Astrocyte (in vitro differentiated cells and primary cell): ENCODE measurements at regions not wholly inside any gene's neighbourhood (a gene's known extent, or its start where the extent isn't known, plus 50 kb on each side); places are given as distances from the start of the nearest gene placed in this dataset.

Experiments used
- DNase-seq: peaks from one replicate; pipeline ENCODE4 v3.0.0-alpha.2; 2010; ENCODE audit warnings: low read depth
- FAIRE-seq: peaks from 2 replicates; lab custom pipeline; 2011; peaks lifted over from hg19 to GRCh38; lab: Jason Lieb, UNC
- H2AFZ ChIP-seq: 2 replicates; pipeline ENCODE4 v1.6.0; 2012; ENCODE audit warnings: low read depth, low read length, inconsistent platforms
- H3K27ac ChIP-seq: 2 replicates; pipeline ENCODE4 v1.5.1; 2011; ENCODE audit warnings: low read depth, low read length, inconsistent platforms
- H3K27me3 ChIP-seq: 2 replicates; pipeline ENCODE4 v1.6.0; 2011; ENCODE audit warnings: low read length, inconsistent platforms; ENCODE audit not compliant: insufficient read depth
- H3K36me3 ChIP-seq: 2 replicates; pipeline ENCODE4 v1.5.1; 2011; ENCODE audit warnings: low read length, inconsistent platforms; ENCODE audit not compliant: insufficient read depth
- H3K4me1 ChIP-seq: 2 replicates; pipeline ENCODE4 v1.5.1; 2011; ENCODE audit warnings: low read length, inconsistent platforms; ENCODE audit not compliant: insufficient read depth
- H3K4me2 ChIP-seq: 2 replicates; pipeline ENCODE4 v1.6.0; 2012; ENCODE audit warnings: low read length, inconsistent platforms
- H3K4me3 ChIP-seq: 2 replicates; pipeline ENCODE4 v1.5.1; 2011; ENCODE audit warnings: low read depth, mild to moderate bottlenecking, low read length, inconsistent platforms; ENCODE audit not compliant: insufficient read depth
- H3K79me2 ChIP-seq: 2 replicates; pipeline ENCODE4 v1.6.0; 2012; ENCODE audit warnings: mild to moderate bottlenecking, low read length, inconsistent platforms; ENCODE audit not compliant: insufficient read depth
- H3K9ac ChIP-seq: 2 replicates; pipeline ENCODE4 v1.6.0; 2012; ENCODE audit warnings: mild to moderate bottlenecking, low read length, inconsistent platforms
- H3K9me3 ChIP-seq: 2 replicates; pipeline ENCODE4 v1.5.1; 2012; ENCODE audit warnings: low read depth, mild to moderate bottlenecking, low read length, inconsistent platforms; ENCODE audit not compliant: insufficient read depth
- H4K20me1 ChIP-seq: 2 replicates; pipeline ENCODE4 v1.6.0; 2012; ENCODE audit warnings: low read length, inconsistent platforms; ENCODE audit not compliant: insufficient read depth
- H3K27ac Mint-ChIP-seq: one replicate; pipeline ENCODE4 v1.8.0; 2021; ENCODE audit warnings: mild to moderate bottlenecking, mixed read lengths; ENCODE audit not compliant: unreplicated experiment
- H3K27me3 Mint-ChIP-seq: one replicate; pipeline ENCODE4 v1.8.0; 2021; ENCODE audit warnings: low read depth, mixed read lengths; ENCODE audit not compliant: unreplicated experiment
- H3K36me3 Mint-ChIP-seq: one replicate; pipeline ENCODE4 v1.8.0; 2021; ENCODE audit warnings: low read depth, mixed read lengths; ENCODE audit not compliant: unreplicated experiment
- H3K4me1 Mint-ChIP-seq: one replicate; pipeline ENCODE4 v1.8.0; 2021; ENCODE audit warnings: low read depth, mixed read lengths; ENCODE audit not compliant: unreplicated experiment
- H3K4me3 Mint-ChIP-seq: one replicate; pipeline ENCODE4 v1.8.0; 2021; ENCODE audit warnings: mild to moderate bottlenecking, moderate library complexity, mixed read lengths; ENCODE audit not compliant: unreplicated experiment
- H3K9me3 Mint-ChIP-seq: one replicate; pipeline ENCODE4 v1.8.0; 2021; ENCODE audit warnings: mild to moderate bottlenecking, mixed read lengths; ENCODE audit not compliant: unreplicated experiment
- CTCF ChIP-seq: IDR thresholded peaks from 2 replicates; pipeline ENCODE4 v1.5.1; 2011; ENCODE audit warnings: low read depth, mild to moderate bottlenecking, inconsistent platforms, low read length, moderate library complexity; ENCODE audit not compliant: insufficient read depth
- EZH2 ChIP-seq: IDR thresholded peaks from 2 replicates; pipeline ENCODE4 v1.6.1; 2012; ENCODE audit warnings: mild to moderate bottlenecking, low read length, inconsistent platforms; ENCODE audit not compliant: insufficient read depth

GRCh38 chr21:17461014-17461413 lies 51.8 kb upstream of the CXADR start:
- H3K27me3 ChIP-seq = no peaks in the 10 kb centered on the region
- no peaks in the 10 kb centered on the region for H3K36me3 ChIP-seq
- no peak overlapping the region for H3K4me3 ChIP-seq
- DNase-seq = peak; percentile 93
- peak overlapping the region; percentile 49 for H3K4me2 ChIP-seq
- TF ChIP-seq EZH2 (no peak), CTCF (no peak)
- peak overlapping the region; percentile 35 for H3K27ac ChIP-seq
- peak; percentile 52 for FAIRE-seq
- Mint-ChIP-seq H3K9me3 (no peaks in the 10 kb centered on the region), H3K36me3 (no peaks in the 10 kb centered on the region), H3K4me1 (peaks cover 16% of the 10 kb centered on the region), H3K27ac (peak overlapping the region; percentile 73), H3K4me3 (no peak overlapping the region), H3K27me3 (no peaks in the 10 kb centered on the region)
- H3K4me1 ChIP-seq = peaks cover 17% of the 10 kb centered on the region
- H3K79me2 ChIP-seq = no peaks in the 10 kb centered on the region
- no peak overlapping the region for H3K9ac ChIP-seq
- H2AFZ ChIP-seq = no peak overlapping the region
- H4K20me1 ChIP-seq = no peaks in the 10 kb centered on the region
- no peaks in the 10 kb centered on the region for H3K9me3 ChIP-seq

GRCh38 chr21:17461582-17461981 lies 51.3 kb upstream of the CXADR start:
- TF ChIP-seq CTCF (no peak), EZH2 (no peak)
- H3K36me3 Mint-ChIP-seq = no peaks in the 10 kb centered on the region
- no peak overlapping the region for H2AFZ ChIP-seq
- DNase-seq (peak; percentile 22), FAIRE-seq (no peak)
- no peaks in the 10 kb centered on the region for H3K27me3 Mint-ChIP-seq
- peak overlapping the region; percentile 58 for H3K27ac Mint-ChIP-seq
- peak overlapping the region; percentile 35 for H3K27ac ChIP-seq
- no peak overlapping the region for H3K4me3 Mint-ChIP-seq
- peaks cover 18% of the 10 kb centered on the region for H3K4me1 Mint-ChIP-seq
- H3K36me3 ChIP-seq = no peaks in the 10 kb centered on the region
- no peaks in the 10 kb centered on the region for H3K9me3 Mint-ChIP-seq
- no peaks in the 10 kb centered on the region for H3K9me3 ChIP-seq
- peak overlapping the region; percentile 49 for H3K4me2 ChIP-seq
- no peaks in the 10 kb centered on the region for H4K20me1 ChIP-seq
- no peaks in the 10 kb centered on the region for H3K79me2 ChIP-seq
- H3K9ac ChIP-seq = no peak overlapping the region
- no peak overlapping the region for H3K4me3 ChIP-seq
- H3K4me1 ChIP-seq = peaks cover 21% of the 10 kb centered on the region
- H3K27me3 ChIP-seq = no peaks in the 10 kb centered on the region

- peak overlapping the region; percentile 57 for H3K27ac ChIP-seq
- H3K79me2 ChIP-seq = no peaks in the 10 kb centered on the region
- Mint-ChIP-seq H3K36me3 (no peaks in the 10 kb centered on the region), H3K4me3 (no peak overlapping the region), H3K9me3 (no peaks in the 10 kb centered on the region), H3K27me3 (no peaks in the 10 kb centered on the region), H3K27ac (no peak overlapping the region), H3K4me1 (peaks cover 20% of the 10 kb centered on the region)
- no peak for FAIRE-seq
- no peak overlapping the region for H3K4me2 ChIP-seq
- peak; percentile 76 for DNase-seq
- TF ChIP-seq CTCF (no peak), EZH2 (no peak)
- H3K9me3 ChIP-seq = no peaks in the 10 kb centered on the region
- peaks cover 23% of the 10 kb centered on the region for H3K4me1 ChIP-seq
- H3K9ac ChIP-seq = no peak overlapping the region
- H4K20me1 ChIP-seq = no peaks in the 10 kb centered on the region
- H3K27me3 ChIP-seq = no peaks in the 10 kb centered on the region
- no peaks in the 10 kb centered on the region for H3K36me3 ChIP-seq
- no peak overlapping the region for H3K4me3 ChIP-seq
- no peak overlapping the region for H2AFZ ChIP-seq
Measured at GRCh38 chr21:17462276-17462981, 50.4 kb upstream of the CXADR start.
